ENCODE measurements at regions not wholly inside any gene's neighbourhood (a gene's known extent, or its start where the extent isn't known, plus 50 kb on each side); places are given as distances from the start of the nearest gene placed in this dataset.

- Histone ChIP-seq H3K4me3 (no peak overlapping the region), H3K36me3 (no peaks in the 10 kb centered on the region), H3K27ac (no peak overlapping the region), H3K27me3 (no peaks in the 10 kb centered on the region), H3K4me1 (no peaks in the 10 kb centered on the region), H3K9me3 (no peaks in the 10 kb centered on the region)
- DNase-seq, result no peak
- 78 to 79% methylated on average over 3 of the region's 3 CpGs for WGBS, 2 donors
- TF ChIP-seq POLR2A (IDR thresholded peaks at IDR 0.05) (no peak), EP300 (IDR thresholded peaks at IDR 0.05) (no peak), CTCF (IDR thresholded peaks at IDR 0.05) (no peak), POLR2AphosphoS5 (IDR thresholded peaks at IDR 0.05) (no peak)
- intact Hi-C loops (cut with DNase I), result no loop called here
These were observed 310.4 kb downstream of the GPAT3 start for GRCh38 chr4:83846193-83846830.

- intact Hi-C loops (cut with DNase I), result no loop called here
- no peaks in the 10 kb centered on the region for H3K36me3 ChIP-seq
- DNase-seq, result no peak
- H3K4me1 ChIP-seq, result no peaks in the 10 kb centered on the region
- TF ChIP-seq CTCF (IDR thresholded peaks at IDR 0.05), result no peak
- TF ChIP-seq EP300 (IDR thresholded peaks at IDR 0.05), result no peak
- TF ChIP-seq POLR2AphosphoS5 (IDR thresholded peaks at IDR 0.05), result no peak
- no peak for TF ChIP-seq POLR2A (IDR thresholded peaks at IDR 0.05)
- no peak overlapping the region for H3K4me3 ChIP-seq
- no peak overlapping the region for H3K27ac ChIP-seq
- WGBS, 2 donors, result 89 to 90% methylated on average over 2 of the region's 2 CpGs
- no peaks in the 10 kb centered on the region for H3K9me3 ChIP-seq
- no peaks in the 10 kb centered on the region for H3K27me3 ChIP-seq
These were observed 303.7 kb downstream of the GPAT3 start for GRCh38 chr4:83839615-83840014.

GRCh38 chr4:83837614-83838308, 301.9 kb downstream of the GPAT3 start:
- intact Hi-C loops (cut with DNase I), result no loop called here
- 69 to 80% methylated on average over 5 of the region's 5 CpGs for WGBS, 2 donors

GRCh38 chr4:83833920-83834319, 298.0 kb downstream of the GPAT3 start:
- Histone ChIP-seq H3K27ac (no peak overlapping the region), H3K9me3 (peaks cover 0 to 3% (median 0%) of the 10 kb centered on the region in 4 donors), H3K27me3 (no peaks in the 10 kb centered on the region), H3K4me3 (no peak overlapping the region), H3K36me3 (no peaks in the 10 kb centered on the region), H3K4me1 (no peaks in the 10 kb centered on the region)
- 37 to 64% methylated on average over 2 of the region's 2 CpGs for WGBS, 2 donors
- DNase-seq, result no peak
- TF ChIP-seq POLR2A (IDR thresholded peaks at IDR 0.05) (no peak), EP300 (IDR thresholded peaks at IDR 0.05) (no peak), CTCF (IDR thresholded peaks at IDR 0.05) (no peak), POLR2AphosphoS5 (IDR thresholded peaks at IDR 0.05) (no peak)
- intact Hi-C loops (cut with DNase I), result no loop called here

More at GRCh38 chr4:83837614-83838308, 301.9 kb downstream of the GPAT3 start:
- no peaks in the 10 kb centered on the region for H3K36me3 ChIP-seq
- TF ChIP-seq POLR2AphosphoS5 (IDR thresholded peaks at IDR 0.05) (no peak), POLR2A (IDR thresholded peaks at IDR 0.05) (no peak), CTCF (IDR thresholded peaks at IDR 0.05) (no peak), EP300 (IDR thresholded peaks at IDR 0.05) (no peak)
- H3K27me3 ChIP-seq, result no peaks in the 10 kb centered on the region
- no peak for DNase-seq
- no peak overlapping the region for H3K27ac ChIP-seq
- no peaks in the 10 kb centered on the region for H3K4me1 ChIP-seq
- H3K9me3 ChIP-seq, result no peaks in the 10 kb centered on the region
- H3K4me3 ChIP-seq, result no peak overlapping the region
